OCI-LY7 (cell line): ENCODE measurements at regions not wholly inside any gene's neighbourhood (a gene's known extent, or its start where the extent isn't known, plus 50 kb on each side); places are given as distances from the start of the nearest gene placed in this dataset.

Experiments used
- BruUV-seq: library from RNA; stranded (reverse); fragments of 400-500 nt; replicated peaks from 2 replicates; lab custom pipeline; 2021; lab: Mats Ljungman, UMichigan
- CTCF ChIA-PET: fragments of 300-600 bp; sonication (Branson Sonifier 250); formaldehyde crosslinking; loops from one replicate; lab custom pipeline; 2022; ENCODE audit warnings: antibody characterized with exemption; ENCODE audit not compliant: unreplicated experiment; lab: Charles Lee
- POLR2A ChIA-PET: fragments of 300-600 bp; sonication (Branson Sonifier 250); formaldehyde crosslinking; loops from one replicate; lab custom pipeline; 2022; ENCODE audit warnings: antibody characterized with exemption; lab: Charles Lee
- DNase-seq: peaks from one replicate; pipeline ENCODE4 v3.0.0-alpha.2; 2015; ENCODE audit warnings: low spot score
- H2AFZ ChIP-seq: fragments of 200-600 bp; sonication (generic), shearing (Covaris generic); 2 replicates; pipeline ENCODE4 v1.6.1; 2014; ENCODE audit warnings: mild to moderate bottlenecking, antibody characterized with exemption, low read length, moderate library complexity
- H3K27ac ChIP-seq: fragments of 200-600 bp; sonication (generic); 2 replicates; pipeline ENCODE4 v1.5.1; 2014; ENCODE audit warnings: mixed run types, low read depth, mild to moderate bottlenecking, moderate library complexity, low read length, inconsistent platforms; ENCODE audit not compliant: poor library complexity, severe bottlenecking
- H3K36me3 ChIP-seq: fragments of 200-600 bp; sonication (generic); 2 replicates; pipeline ENCODE4 v1.6.1; 2014; ENCODE audit warnings: mild to moderate bottlenecking, antibody characterized with exemption, low read length, moderate library complexity, mixed read lengths; ENCODE audit not compliant: insufficient read depth
- H3K4me1 ChIP-seq: fragments of 200-600 bp; sonication (generic); 2 replicates; pipeline ENCODE4 v1.5.1; 2014; ENCODE audit warnings: mild to moderate bottlenecking, low read length; ENCODE audit not compliant: insufficient read depth, poor library complexity, severe bottlenecking
- H3K4me2 ChIP-seq: fragments of 200-600 bp; sonication (generic); 2 replicates; pipeline ENCODE4 v1.6.1; 2014; ENCODE audit warnings: mild to moderate bottlenecking, low read length
- H3K4me3 ChIP-seq: fragments of 200-600 bp; sonication (generic); 2 replicates; pipeline ENCODE4 v1.5.1; 2014; ENCODE audit warnings: mild to moderate bottlenecking, low read depth, low read length; ENCODE audit not compliant: poor library complexity, severe bottlenecking
- H3K79me2 ChIP-seq: fragments of 200-600 bp; sonication (generic); 2 replicates; pipeline ENCODE4 v1.6.1; 2016; ENCODE audit warnings: low read depth, mild to moderate bottlenecking, low read length, moderate library complexity, mixed read lengths; ENCODE audit not compliant: insufficient read depth
- H3K9me2 ChIP-seq: fragments of 200-600 bp; sonication (generic); 2 replicates; pipeline ENCODE4 v1.6.1; 2016; ENCODE audit warnings: mild to moderate bottlenecking, low read length, mixed read lengths; ENCODE audit not compliant: insufficient read depth
- H3K9me3 ChIP-seq: fragments of 200-600 bp; sonication (generic); 2 replicates; pipeline ENCODE4 v1.6.1; 2014; ENCODE audit warnings: mild to moderate bottlenecking, mixed run types, low read length, mixed read lengths
- H4K20me1 ChIP-seq: fragments of 200-600 bp; sonication (generic); 2 replicates; pipeline ENCODE4 v1.6.1; 2014; ENCODE audit warnings: mild to moderate bottlenecking, antibody characterized with exemption, low read length, moderate library complexity, mixed read lengths; ENCODE audit not compliant: insufficient read depth
- EZH2phosphoT487 ChIP-seq: fragments of 200-600 bp; sonication (generic); IDR thresholded peaks from 2 replicates; pipeline ENCODE4 v1.6.1; 2018; ENCODE audit warnings: low read depth, borderline replicate concordance, mild to moderate bottlenecking, mixed run types, antibody characterized with exemption, low read length, moderate library complexity, mixed read lengths
- intact Hi-C: fragments of 100-400 bp; cut with micrococcal nuclease; formaldehyde crosslinking; loops from one replicate; pipeline ENCODE4 v1.10.0; 2022; ENCODE audit not compliant: unreplicated experiment
- TF ChIP-seq, protein P1 (sequence below): fragments of 200-600 bp; sonication (generic); conservative IDR thresholded peaks from 2 replicates; pipeline ENCODE4 v1.5.1; 2014; ENCODE audit warnings: mild to moderate bottlenecking, antibody characterized with exemption, low read length, moderate library complexity, mixed read lengths

- Histone ChIP-seq H3K4me2 (no peak overlapping the region), H3K9me2 (no peaks in the 10 kb centered on the region), H3K4me1 (peaks cover 21% of the 10 kb centered on the region), H4K20me1 (no peaks in the 10 kb centered on the region), H3K79me2 (no peaks in the 10 kb centered on the region), H3K27ac (no peak overlapping the region), H3K4me3 (no peak overlapping the region), H3K36me3 (no peaks in the 10 kb centered on the region), H2AFZ (no peak overlapping the region), H3K9me3 (no peaks in the 10 kb centered on the region)
- CTCF ChIA-PET, result no interaction called here
- intact Hi-C loops, result no loop called here
- DNase-seq, result no peak
- no TSS peak for BruUV-seq
- no peak for TF ChIP-seq EZH2phosphoT487
- TF ChIP-seq, protein P1, sequence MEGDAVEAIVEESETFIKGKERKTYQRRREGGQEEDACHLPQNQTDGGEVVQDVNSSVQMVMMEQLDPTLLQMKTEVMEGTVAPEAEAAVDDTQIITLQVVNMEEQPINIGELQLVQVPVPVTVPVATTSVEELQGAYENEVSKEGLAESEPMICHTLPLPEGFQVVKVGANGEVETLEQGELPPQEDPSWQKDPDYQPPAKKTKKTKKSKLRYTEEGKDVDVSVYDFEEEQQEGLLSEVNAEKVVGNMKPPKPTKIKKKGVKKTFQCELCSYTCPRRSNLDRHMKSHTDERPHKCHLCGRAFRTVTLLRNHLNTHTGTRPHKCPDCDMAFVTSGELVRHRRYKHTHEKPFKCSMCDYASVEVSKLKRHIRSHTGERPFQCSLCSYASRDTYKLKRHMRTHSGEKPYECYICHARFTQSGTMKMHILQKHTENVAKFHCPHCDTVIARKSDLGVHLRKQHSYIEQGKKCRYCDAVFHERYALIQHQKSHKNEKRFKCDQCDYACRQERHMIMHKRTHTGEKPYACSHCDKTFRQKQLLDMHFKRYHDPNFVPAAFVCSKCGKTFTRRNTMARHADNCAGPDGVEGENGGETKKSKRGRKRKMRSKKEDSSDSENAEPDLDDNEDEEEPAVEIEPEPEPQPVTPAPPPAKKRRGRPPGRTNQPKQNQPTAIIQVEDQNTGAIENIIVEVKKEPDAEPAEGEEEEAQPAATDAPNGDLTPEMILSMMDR, result no peak
- POLR2A ChIA-PET, result interaction anchor here (1.3 kb wide), 1 partner anchor 10 kb away, joined by 3 read pairs; no protein-coding TSS in a partner anchor
Measured at GRCh38 chr3:34189133-34189532, 390.7 kb downstream of the PDCD6IP start.

GRCh38 chr3:34196914-34197313, 398.5 kb downstream of the PDCD6IP start:
- POLR2A ChIA-PET, result no interaction called here
- CTCF ChIA-PET, result no interaction called here
- peaks cover 9% of the 10 kb centered on the region for H3K9me3 ChIP-seq
- no peaks in the 10 kb centered on the region for H3K79me2 ChIP-seq
- no peak overlapping the region for H3K4me2 ChIP-seq
- intact Hi-C loops, result no loop called here
- no peak overlapping the region for H3K27ac ChIP-seq
- H3K4me1 ChIP-seq, result peaks cover 35% of the 10 kb centered on the region
- H4K20me1 ChIP-seq, result no peaks in the 10 kb centered on the region
- H3K36me3 ChIP-seq, result no peaks in the 10 kb centered on the region
- no peak overlapping the region for H3K4me3 ChIP-seq
- peak overlapping the region; percentile 33; the same call in 1 of the 2 replicates for H2AFZ ChIP-seq
- DNase-seq, result no peak
- H3K9me2 ChIP-seq, result no peaks in the 10 kb centered on the region
- BruUV-seq, result no TSS peak
- TF ChIP-seq, protein P1, result no peak

GRCh38 chr3:34198309-34198708, 399.9 kb downstream of the PDCD6IP start:
- Histone ChIP-seq H3K9me2 (no peaks in the 10 kb centered on the region), H3K4me2 (peak overlapping the region; percentile 25; the same call in 1 of the 2 replicates), H3K9me3 (peaks cover 9% of the 10 kb centered on the region), H3K79me2 (no peaks in the 10 kb centered on the region), H3K4me3 (no peak overlapping the region), H3K27ac (no peak overlapping the region), H3K4me1 (peaks cover 35% of the 10 kb centered on the region), H2AFZ (peak overlapping the region; percentile 61; the same call in 1 of the 2 replicates), H4K20me1 (no peaks in the 10 kb centered on the region), H3K36me3 (no peaks in the 10 kb centered on the region)
- intact Hi-C loops, result no loop called here
- DNase-seq, result peak; percentile 36
- POLR2A ChIA-PET, result interaction anchor here (0.6 to 1.7 kb wide), 3 partner anchors 9 to 70 kb away, joined by 3 to 4 read pairs (median 4); no protein-coding TSS in a partner anchor
- BruUV-seq, result no TSS peak
- no peak for TF ChIP-seq EZH2phosphoT487
- TF ChIP-seq, protein P1, result no peak
- CTCF ChIA-PET, result no interaction called here
